SK-N-SH treated with all-trans-retinoic acid at 6 μM for 48 hours (cell line): ENCODE measurements at regions not wholly inside any gene's neighbourhood (a gene's known extent, or its start where the extent isn't known, plus 50 kb on each side); places are given as distances from the start of the nearest gene placed in this dataset.

ENCODE experiments used
- ISL1 ChIP-seq: fragments of 250-450 bp; sonication (Bioruptor Pico); IDR thresholded peaks from 2 replicates; pipeline ENCODE4 v2.1.2; 2022; ENCODE audit warnings: mild to moderate bottlenecking, moderate library complexity
- RARB ChIP-seq: fragments of 250-450 bp; sonication (Bioruptor Pico); IDR thresholded peaks from 2 replicates; pipeline ENCODE4 v1.8.0; 2021; ENCODE audit warnings: mild to moderate bottlenecking, moderate library complexity
- SNAI2 ChIP-seq: fragments of 250-450 bp; sonication (Bioruptor Pico); IDR thresholded peaks from 2 replicates; pipeline ENCODE4 v1.5.0; 2020; ENCODE audit warnings: mild to moderate bottlenecking, moderate library complexity

- TF ChIP-seq SNAI2 = no peak
- no peak for TF ChIP-seq ISL1
- TF ChIP-seq RARB (CRISPR knock-in tag) = no peak
Measured at GRCh38 chr7:25877802-25878789, 273.9 kb upstream of the NFE2L3 start.
